ENCODE measurements at regions not wholly inside any gene's neighbourhood (a gene's known extent, or its start where the extent isn't known, plus 50 kb on each side); places are given as distances from the start of the nearest gene placed in this dataset.

DNA sequence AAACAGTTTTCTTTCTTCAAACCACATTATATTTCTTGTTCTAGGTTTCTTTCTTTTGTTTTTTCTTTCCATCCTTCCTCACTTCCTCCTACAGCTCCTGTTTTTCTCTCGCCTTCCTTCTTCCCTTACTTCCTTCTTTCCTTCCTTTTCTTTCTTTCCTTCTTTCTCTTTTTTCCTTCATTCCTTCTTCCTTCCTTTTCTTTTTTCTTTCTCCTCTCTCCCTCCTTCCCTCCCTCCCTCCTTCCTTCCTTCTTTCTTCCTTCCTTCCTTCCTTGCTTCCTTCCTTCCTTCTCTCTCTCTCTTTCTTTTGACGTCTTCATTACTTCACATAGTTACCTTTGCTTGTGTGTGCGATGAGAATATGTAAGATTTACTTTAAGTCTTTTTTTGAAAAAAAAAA, 470.0 kb upstream of the FSIP2 start:
- CTCF ChIA-PET: no interaction called here
- TF ChIP-seq EGR1 (IDR thresholded peaks at IDR 0.05; ENCODE audit: low read depth) (no peak), ZFX (IDR thresholded peaks at IDR 0.05) (no peak), CBX3 (IDR thresholded peaks at IDR 0.05; ENCODE audit: low read depth) (no peak), EZH2 (IDR thresholded peaks at IDR 0.05) (no peak), FOSL1 (IDR thresholded peaks at IDR 0.05; ENCODE audit: low read depth) (no peak), TCF7L2 (IDR thresholded peaks at IDR 0.05; ENCODE audit: borderline replicate concordance, extremely low read depth, insufficient read depth, insufficient read length) (no peak), ZNF274 (IDR thresholded peaks at IDR 0.05; ENCODE audit: low read depth, low read length) (no peak), CEBPB (IDR thresholded peaks at IDR 0.05; ENCODE audit: low read depth) (no peak), SP1 (IDR thresholded peaks at IDR 0.05; ENCODE audit: low read depth) (no peak), JUND (IDR thresholded peaks at IDR 0.05) (no peak)
- TF ChIP-seq, protein P1, sequence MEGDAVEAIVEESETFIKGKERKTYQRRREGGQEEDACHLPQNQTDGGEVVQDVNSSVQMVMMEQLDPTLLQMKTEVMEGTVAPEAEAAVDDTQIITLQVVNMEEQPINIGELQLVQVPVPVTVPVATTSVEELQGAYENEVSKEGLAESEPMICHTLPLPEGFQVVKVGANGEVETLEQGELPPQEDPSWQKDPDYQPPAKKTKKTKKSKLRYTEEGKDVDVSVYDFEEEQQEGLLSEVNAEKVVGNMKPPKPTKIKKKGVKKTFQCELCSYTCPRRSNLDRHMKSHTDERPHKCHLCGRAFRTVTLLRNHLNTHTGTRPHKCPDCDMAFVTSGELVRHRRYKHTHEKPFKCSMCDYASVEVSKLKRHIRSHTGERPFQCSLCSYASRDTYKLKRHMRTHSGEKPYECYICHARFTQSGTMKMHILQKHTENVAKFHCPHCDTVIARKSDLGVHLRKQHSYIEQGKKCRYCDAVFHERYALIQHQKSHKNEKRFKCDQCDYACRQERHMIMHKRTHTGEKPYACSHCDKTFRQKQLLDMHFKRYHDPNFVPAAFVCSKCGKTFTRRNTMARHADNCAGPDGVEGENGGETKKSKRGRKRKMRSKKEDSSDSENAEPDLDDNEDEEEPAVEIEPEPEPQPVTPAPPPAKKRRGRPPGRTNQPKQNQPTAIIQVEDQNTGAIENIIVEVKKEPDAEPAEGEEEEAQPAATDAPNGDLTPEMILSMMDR (IDR thresholded peaks at IDR 0.05 in 2 of 3, conservative IDR thresholded peaks at IDR 0.05 in 1 of 3; ENCODE audit: borderline replicate concordance in 1 of 3, insufficient read depth in 1 of 3, low read depth in 2 of 3, low read length in 2 of 3): no peak
- TF ChIP-seq, protein P2, sequence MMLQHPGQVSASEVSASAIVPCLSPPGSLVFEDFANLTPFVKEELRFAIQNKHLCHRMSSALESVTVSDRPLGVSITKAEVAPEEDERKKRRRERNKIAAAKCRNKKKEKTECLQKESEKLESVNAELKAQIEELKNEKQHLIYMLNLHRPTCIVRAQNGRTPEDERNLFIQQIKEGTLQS (IDR thresholded peaks at IDR 0.05): no peak
- no peak overlapping the region for H2AFZ ChIP-seq (ENCODE audit: low read depth, low read length, poor library complexity, severe bottlenecking)
- H4K20me1 ChIP-seq (ENCODE audit: insufficient read depth): no peaks in the 10 kb centered on the region
- intact Hi-C loops (cut with micrococcal nuclease): no loop called here
- BruUV-seq (replicated peaks): no TSS peak
- RAD21 ChIA-PET (ENCODE audit: low non-redundant PET in 1 of 2, low total read pairs in 2 of 2, uncharacterized antibody in 2 of 2, unreplicated experiment in 2 of 2): no interaction called here
- H3K9me3 ChIP-seq (ENCODE audit: control insufficient read depth in 1 of 2, insufficient read depth in 1 of 2, low read depth in 1 of 2, low read length in 2 of 2): no peaks in the 10 kb centered on the region
- H3K4me3 ChIP-seq (replicated peaks in 1 of 2; ENCODE audit: low read depth in 1 of 2, low read length in 2 of 2): no peak overlapping the region
- no peaks in the 10 kb centered on the region for H3K27me3 ChIP-seq (ENCODE audit: insufficient read depth, low read length)
- DNase-seq (ENCODE audit: low read depth, low spot score) (no peak), ATAC-seq (no peak)
- H3K27ac ChIP-seq (ENCODE audit: low read depth, low read length): no peak overlapping the region
- no peaks in the 10 kb centered on the region for H3K4me1 ChIP-seq (ENCODE audit: control insufficient read depth in 1 of 2, insufficient read depth in 2 of 2, low read length in 2 of 2)
- H3K9me2 ChIP-seq (ENCODE audit: insufficient read depth): no peaks in the 10 kb centered on the region
- H3K4me2 ChIP-seq (ENCODE audit: low read length): no peak overlapping the region
- no peak overlapping the region for H3K9ac ChIP-seq (ENCODE audit: low read length)
- POLR2A ChIA-PET: no interaction called here
- no peaks in the 10 kb centered on the region for H3K79me2 ChIP-seq (ENCODE audit: insufficient read depth, low read length)
- H3K36me3 ChIP-seq (ENCODE audit: control insufficient read depth in 1 of 2, insufficient read depth in 2 of 2, low read length in 2 of 2): no peaks in the 10 kb centered on the region

Measured in HCT116 (cell line).